ENCODE measurements at regions not wholly inside any gene's neighbourhood (a gene's known extent, or its start where the extent isn't known, plus 50 kb on each side); places are given as distances from the start of the nearest gene placed in this dataset.

- H3K4me3 Mint-ChIP-seq = no peak overlapping the region
- no peaks in the 10 kb centered on the region for H3K36me3 Mint-ChIP-seq (ENCODE audit: low read depth)
- TF ChIP-seq CTCF (IDR thresholded peaks at IDR 0.05) = no peak
- no peak for DNase-seq
- no peaks in the 10 kb centered on the region for H3K9me3 Mint-ChIP-seq
- no peak overlapping the region for H3K27ac Mint-ChIP-seq
- H3K4me1 Mint-ChIP-seq (ENCODE audit: low read depth) = no peaks in the 10 kb centered on the region
- H3K27me3 Mint-ChIP-seq (ENCODE audit: insufficient read depth) = no peaks in the 10 kb centered on the region
Observed at GRCh38 chr9:1156794-1157550, 106.8 kb downstream of the DMRT2 start.

GRCh38 chr9:1157836-1158235 is 107.7 kb downstream of the DMRT2 start:
- H3K4me1 Mint-ChIP-seq (ENCODE audit: low read depth) = no peaks in the 10 kb centered on the region
- DNase-seq = no peak
- H3K9me3 Mint-ChIP-seq = no peaks in the 10 kb centered on the region
- no peaks in the 10 kb centered on the region for H3K36me3 Mint-ChIP-seq (ENCODE audit: low read depth)
- no peak for TF ChIP-seq CTCF (IDR thresholded peaks at IDR 0.05)
- H3K27me3 Mint-ChIP-seq (ENCODE audit: insufficient read depth) = no peaks in the 10 kb centered on the region
- H3K4me3 Mint-ChIP-seq = no peak overlapping the region
- no peak overlapping the region for H3K27ac Mint-ChIP-seq

- Mint-ChIP-seq H3K4me1 (ENCODE audit: low read depth) (peaks cover 12% of the 10 kb centered on the region; the same call in 1 of the 2 replicates), H3K9me3 (peaks cover 8% of the 10 kb centered on the region), H3K27ac (no peak overlapping the region), H3K27me3 (ENCODE audit: insufficient read depth) (peaks cover 6% of the 10 kb centered on the region), H3K36me3 (ENCODE audit: low read depth) (no peaks in the 10 kb centered on the region), H3K4me3 (no peak overlapping the region)
- TF ChIP-seq CTCF (IDR thresholded peaks at IDR 0.05) = no peak
- DNase-seq = no peak
Observed at GRCh38 chr9:1170918-1171317, 120.8 kb downstream of the DMRT2 start.

GRCh38 chr9:1171546-1171945 is 121.4 kb downstream of the DMRT2 start:
- Mint-ChIP-seq H3K27ac (no peak overlapping the region), H3K4me3 (no peak overlapping the region), H3K4me1 (ENCODE audit: low read depth) (peaks cover 12% of the 10 kb centered on the region; the same call in 1 of the 2 replicates), H3K36me3 (ENCODE audit: low read depth) (no peaks in the 10 kb centered on the region), H3K9me3 (peaks cover 8% of the 10 kb centered on the region), H3K27me3 (ENCODE audit: insufficient read depth) (peaks cover 6% of the 10 kb centered on the region)
- DNase-seq = no peak
- TF ChIP-seq CTCF (IDR thresholded peaks at IDR 0.05) = no peak

- DNase-seq = peak; percentile 7
- no peaks in the 10 kb centered on the region for H3K36me3 Mint-ChIP-seq (ENCODE audit: low read depth)
- H3K27me3 Mint-ChIP-seq (ENCODE audit: insufficient read depth) = peaks cover 6% of the 10 kb centered on the region
- no peak for TF ChIP-seq CTCF (IDR thresholded peaks at IDR 0.05)
- H3K9me3 Mint-ChIP-seq = peaks cover 8% of the 10 kb centered on the region
- peaks cover 12% of the 10 kb centered on the region; the same call in 1 of the 2 replicates for H3K4me1 Mint-ChIP-seq (ENCODE audit: low read depth)
- no peak overlapping the region for H3K4me3 Mint-ChIP-seq
- no peak overlapping the region for H3K27ac Mint-ChIP-seq
Observed at GRCh38 chr9:1173211-1173610, 123.1 kb downstream of the DMRT2 start.
